ENCODE measurements at regions not wholly inside any gene's neighbourhood (a gene's known extent, or its start where the extent isn't known, plus 50 kb on each side); places are given as distances from the start of the nearest gene placed in this dataset.
"Not testable (repeated sequence)": the region's sequence is repeated elsewhere in the genome, so short reads cannot be mapped to it uniquely, and the experiment has no call there.

- no peak overlapping the region for H3K4me3 ChIP-seq (ENCODE audit: low read depth, low read length, poor library complexity, severe bottlenecking)
- H3K36me3 ChIP-seq (ENCODE audit: insufficient read depth, low read length, poor library complexity, severe bottlenecking) = no peaks in the 10 kb centered on the region
- TF ChIP-seq CTCF (conservative IDR thresholded peaks at IDR 0.05; ENCODE audit: low read depth, low read length) (no peak), EZH2 (IDR thresholded peaks at IDR 0.05; ENCODE audit: borderline replicate concordance, low read depth, low read length, poor library complexity, severe bottlenecking) (no peak)
- no peak for DNase-seq (ENCODE audit: low spot score)
- H3K27me3 ChIP-seq (replicated peaks; ENCODE audit: insufficient read depth, low read depth, low read length, poor library complexity) = no peaks in the 10 kb centered on the region
- POLR2A ChIA-PET (ENCODE audit: low non-redundant PET) = no interaction called here
- intact Hi-C loops (cut with micrococcal nuclease; ENCODE audit: unreplicated experiment) = no loop called here
- H3K4me1 ChIP-seq (ENCODE audit: insufficient read depth, low read length, poor library complexity, severe bottlenecking) = no peaks in the 10 kb centered on the region
- no peak overlapping the region for H3K27ac ChIP-seq (ENCODE audit: low read depth, low read length, poor library complexity, severe bottlenecking)
- no TSS peak for BruUV-seq (replicated peaks)
- peaks cover 27% of the 10 kb centered on the region for H3K9me3 ChIP-seq (ENCODE audit: low read depth, low read length, poor library complexity, severe bottlenecking)
- CTCF ChIA-PET = no interaction called here
These were observed 218.7 kb downstream of the FOXD4L6 start for GRCh38 chr9:40909821-40910220.

- H3K4me1 ChIP-seq (ENCODE audit: insufficient read depth, low read length, poor library complexity, severe bottlenecking); H3K4me3 ChIP-seq (ENCODE audit: low read depth, low read length, poor library complexity, severe bottlenecking); H3K36me3 ChIP-seq (ENCODE audit: insufficient read depth, low read length, poor library complexity, severe bottlenecking); DNase-seq (ENCODE audit: low spot score); CTCF ChIA-PET; H3K27me3 ChIP-seq (replicated peaks; ENCODE audit: insufficient read depth, low read depth, low read length, poor library complexity); H3K27ac ChIP-seq (ENCODE audit: low read depth, low read length, poor library complexity, severe bottlenecking); BruUV-seq (replicated peaks); intact Hi-C loops (cut with micrococcal nuclease; ENCODE audit: unreplicated experiment); POLR2A ChIA-PET (ENCODE audit: low non-redundant PET): not testable (repeated sequence)
- peaks cover 22% of the 10 kb centered on the region for H3K9me3 ChIP-seq (ENCODE audit: low read depth, low read length, poor library complexity, severe bottlenecking)
These were observed 219.4 kb downstream of the FOXD4L6 start for GRCh38 chr9:40909111-40909510.

- Histone ChIP-seq H3K27me3 (replicated peaks; ENCODE audit: insufficient read depth, low read depth, low read length, poor library complexity) (no peaks in the 10 kb centered on the region), H3K9me3 (ENCODE audit: low read depth, low read length, poor library complexity, severe bottlenecking) (peaks cover 10% of the 10 kb centered on the region), H3K4me3 (ENCODE audit: low read depth, low read length, poor library complexity, severe bottlenecking) (no peak overlapping the region), H3K36me3 (ENCODE audit: insufficient read depth, low read length, poor library complexity, severe bottlenecking) (no peaks in the 10 kb centered on the region), H3K27ac (ENCODE audit: low read depth, low read length, poor library complexity, severe bottlenecking) (no peak overlapping the region), H3K4me1 (ENCODE audit: insufficient read depth, low read length, poor library complexity, severe bottlenecking) (no peaks in the 10 kb centered on the region)
- intact Hi-C loops (cut with micrococcal nuclease; ENCODE audit: unreplicated experiment) = no loop called here
- ChIA-PET POLR2A (ENCODE audit: low non-redundant PET) (no interaction called here), CTCF (no interaction called here)
- TF ChIP-seq EZH2 (IDR thresholded peaks at IDR 0.05; ENCODE audit: borderline replicate concordance, low read depth, low read length, poor library complexity, severe bottlenecking) (no peak), CTCF (conservative IDR thresholded peaks at IDR 0.05; ENCODE audit: low read depth, low read length) (no peak)
- no peak for DNase-seq (ENCODE audit: low spot score)
- no TSS peak for BruUV-seq (replicated peaks)
These were observed 220.5 kb downstream of the FOXD4L6 start for GRCh38 chr9:40907657-40908624.

- H3K27me3 ChIP-seq (replicated peaks; ENCODE audit: insufficient read depth, low read depth, low read length, poor library complexity); H3K4me3 ChIP-seq (ENCODE audit: low read depth, low read length, poor library complexity, severe bottlenecking); H3K36me3 ChIP-seq (ENCODE audit: insufficient read depth, low read length, poor library complexity, severe bottlenecking); POLR2A ChIA-PET (ENCODE audit: low non-redundant PET); CTCF ChIA-PET; DNase-seq (ENCODE audit: low spot score); H3K27ac ChIP-seq (ENCODE audit: low read depth, low read length, poor library complexity, severe bottlenecking); H3K4me1 ChIP-seq (ENCODE audit: insufficient read depth, low read length, poor library complexity, severe bottlenecking); intact Hi-C loops (cut with micrococcal nuclease; ENCODE audit: unreplicated experiment); BruUV-seq (replicated peaks); H3K9me3 ChIP-seq (ENCODE audit: low read depth, low read length, poor library complexity, severe bottlenecking): not testable (repeated sequence)
These were observed 221.6 kb downstream of the FOXD4L6 start for GRCh38 chr9:40906879-40907278.

GRCh38 chr9:40892315-40892714, 236.2 kb downstream of the FOXD4L6 start:
- intact Hi-C loops (cut with micrococcal nuclease; ENCODE audit: unreplicated experiment); POLR2A ChIA-PET (ENCODE audit: low non-redundant PET); BruUV-seq (replicated peaks); CTCF ChIA-PET; H3K27me3 ChIP-seq (replicated peaks; ENCODE audit: insufficient read depth, low read depth, low read length, poor library complexity); H3K36me3 ChIP-seq (ENCODE audit: insufficient read depth, low read length, poor library complexity, severe bottlenecking); H3K4me1 ChIP-seq (ENCODE audit: insufficient read depth, low read length, poor library complexity, severe bottlenecking); H3K27ac ChIP-seq (ENCODE audit: low read depth, low read length, poor library complexity, severe bottlenecking); H3K4me3 ChIP-seq (ENCODE audit: low read depth, low read length, poor library complexity, severe bottlenecking); H3K9me3 ChIP-seq (ENCODE audit: low read depth, low read length, poor library complexity, severe bottlenecking); DNase-seq (ENCODE audit: low spot score): not testable (repeated sequence)

GRCh38 chr9:40885858-40886257, 242.6 kb downstream of the FOXD4L6 start:
- intact Hi-C loops (cut with micrococcal nuclease; ENCODE audit: unreplicated experiment); H3K27me3 ChIP-seq (replicated peaks; ENCODE audit: insufficient read depth, low read depth, low read length, poor library complexity); H3K4me3 ChIP-seq (ENCODE audit: low read depth, low read length, poor library complexity, severe bottlenecking); H3K36me3 ChIP-seq (ENCODE audit: insufficient read depth, low read length, poor library complexity, severe bottlenecking); BruUV-seq (replicated peaks); DNase-seq (ENCODE audit: low spot score); POLR2A ChIA-PET (ENCODE audit: low non-redundant PET); H3K27ac ChIP-seq (ENCODE audit: low read depth, low read length, poor library complexity, severe bottlenecking); H3K4me1 ChIP-seq (ENCODE audit: insufficient read depth, low read length, poor library complexity, severe bottlenecking); CTCF ChIA-PET; H3K9me3 ChIP-seq (ENCODE audit: low read depth, low read length, poor library complexity, severe bottlenecking): not testable (repeated sequence)

Measured in A673 (cell line).